ENCODE measurements at regions not wholly inside any gene's neighbourhood (a gene's known extent, or its start where the extent isn't known, plus 50 kb on each side); places are given as distances from the start of the nearest gene placed in this dataset.

DNA sequence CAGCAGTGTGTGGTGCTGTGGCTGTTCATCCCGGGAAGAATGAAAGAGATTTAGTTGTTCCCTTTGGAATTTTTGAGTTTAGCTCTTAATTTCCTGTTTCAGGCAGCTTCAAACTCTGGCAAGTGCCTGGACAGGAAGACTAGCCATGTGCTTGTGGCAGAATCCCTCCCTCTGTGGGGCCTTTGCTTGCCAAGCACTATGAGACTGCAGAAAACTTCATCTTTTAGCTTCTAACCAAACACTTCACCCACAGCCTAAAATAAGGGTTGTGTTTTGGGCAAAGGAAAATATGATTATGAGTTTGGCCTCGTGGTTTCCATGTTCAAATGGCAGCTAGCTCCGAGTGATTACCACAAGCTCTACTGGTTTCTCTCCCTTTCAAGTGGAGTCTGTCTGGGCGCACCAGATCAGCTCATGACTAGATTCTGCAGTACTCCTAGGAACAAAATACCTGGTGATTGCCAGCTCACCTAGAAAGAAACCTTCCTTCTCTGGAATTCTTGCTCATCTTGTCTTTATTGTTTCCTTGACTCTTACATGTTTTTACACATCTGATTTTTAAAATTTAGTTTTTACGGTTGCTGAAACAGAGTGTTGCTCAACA is 707.5 kb downstream of the SLITRK6 start:
- H3K9me2 ChIP-seq (replicated peaks; ENCODE audit: insufficient read depth, low read length), result no peaks in the 10 kb centered on the region
- peak overlapping the region; percentile 76; the same call in 1 of the 2 replicates for H2AFZ ChIP-seq (ENCODE audit: low read length)
- no peak overlapping the region for H3K9ac ChIP-seq (ENCODE audit: low read length)
- H3K4me3 ChIP-seq (ENCODE audit: low read length), result no peak overlapping the region
- no peak overlapping the region for H3K27ac ChIP-seq (ENCODE audit: low read length)
- no peaks in the 10 kb centered on the region for H3K4me1 ChIP-seq (ENCODE audit: low read length)
- H3K79me2 ChIP-seq (ENCODE audit: low read length), result no peaks in the 10 kb centered on the region
- no peaks in the 10 kb centered on the region for H3K36me3 ChIP-seq (ENCODE audit: insufficient read depth, low read length)
- H4K20me1 ChIP-seq (ENCODE audit: insufficient read depth, low read depth, low read length), result no peaks in the 10 kb centered on the region
- no peak overlapping the region for H3K4me2 ChIP-seq (ENCODE audit: low read depth, low read length, poor library complexity, severe bottlenecking)
- H3K9me3 ChIP-seq (ENCODE audit: low read length), result no peaks in the 10 kb centered on the region
- no peaks in the 10 kb centered on the region for H3K27me3 ChIP-seq (ENCODE audit: low read length)
- no peak for DNase-seq

DNA sequence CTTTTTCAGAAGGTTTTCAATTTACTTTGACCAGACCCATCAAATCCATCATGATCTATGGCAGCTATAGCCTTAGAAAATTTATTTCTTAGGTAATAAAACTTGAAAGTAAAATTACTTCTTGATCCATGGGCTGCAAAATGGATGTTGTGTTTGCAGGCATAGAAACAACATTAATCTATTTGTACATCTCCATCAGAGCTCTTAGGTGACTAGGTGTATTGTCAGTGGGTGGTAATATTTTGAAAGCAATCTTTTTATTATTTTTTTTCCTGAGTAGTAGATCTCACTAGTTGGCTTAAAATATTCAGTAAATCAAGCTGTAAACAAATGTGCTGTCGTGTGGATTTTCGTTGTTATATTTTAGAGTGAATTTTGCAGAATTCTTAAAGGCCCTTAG is 710.0 kb downstream of the SLITRK6 start:
- Histone ChIP-seq H3K4me2 (ENCODE audit: low read depth, low read length, poor library complexity, severe bottlenecking) (no peak overlapping the region), H3K79me2 (ENCODE audit: low read length) (no peaks in the 10 kb centered on the region), H3K27me3 (ENCODE audit: low read length) (no peaks in the 10 kb centered on the region), H3K9ac (ENCODE audit: low read length) (no peak overlapping the region), H2AFZ (ENCODE audit: low read length) (no peak overlapping the region), H3K9me2 (replicated peaks; ENCODE audit: insufficient read depth, low read length) (no peaks in the 10 kb centered on the region), H3K36me3 (ENCODE audit: insufficient read depth, low read length) (no peaks in the 10 kb centered on the region), H3K9me3 (ENCODE audit: low read length) (no peaks in the 10 kb centered on the region), H4K20me1 (ENCODE audit: insufficient read depth, low read depth, low read length) (no peaks in the 10 kb centered on the region), H3K27ac (ENCODE audit: low read length) (no peak overlapping the region), H3K4me3 (ENCODE audit: low read length) (no peak overlapping the region), H3K4me1 (ENCODE audit: low read length) (no peaks in the 10 kb centered on the region)
- no peak for DNase-seq

DNA sequence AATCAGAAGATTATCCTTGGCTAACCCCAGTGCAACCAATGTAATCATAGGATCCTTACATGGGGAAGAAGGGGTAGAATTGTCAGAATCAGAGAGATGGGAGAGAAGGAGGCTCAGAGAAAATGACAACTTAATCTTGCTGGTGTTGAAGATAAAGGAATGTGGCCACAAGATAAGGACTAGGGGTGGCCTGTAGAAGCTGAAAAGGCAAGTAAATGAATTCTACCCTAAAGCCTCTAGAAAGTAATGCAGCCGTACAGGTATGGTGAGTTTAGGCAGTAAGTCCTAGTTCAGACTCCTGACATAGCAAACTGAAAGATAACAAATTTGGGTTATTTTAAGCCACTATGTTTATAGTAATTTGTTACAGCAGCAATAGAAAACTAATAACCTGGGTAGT is 718.5 kb downstream of the SLITRK6 start:
- H2AFZ ChIP-seq (ENCODE audit: low read length), result peak overlapping the region; percentile 47
- no peak overlapping the region for H3K27ac ChIP-seq (ENCODE audit: low read length)
- no peak overlapping the region for H3K4me2 ChIP-seq (ENCODE audit: low read depth, low read length, poor library complexity, severe bottlenecking)
- H4K20me1 ChIP-seq (ENCODE audit: insufficient read depth, low read depth, low read length), result no peaks in the 10 kb centered on the region
- no peak overlapping the region for H3K4me3 ChIP-seq (ENCODE audit: low read length)
- H3K27me3 ChIP-seq (ENCODE audit: low read length), result no peaks in the 10 kb centered on the region
- no peak overlapping the region for H3K9ac ChIP-seq (ENCODE audit: low read length)
- H3K9me2 ChIP-seq (replicated peaks; ENCODE audit: insufficient read depth, low read length), result no peaks in the 10 kb centered on the region
- H3K4me1 ChIP-seq (ENCODE audit: low read length), result peaks cover 7% of the 10 kb centered on the region; the same call in 1 of the 2 replicates
- no peaks in the 10 kb centered on the region for H3K36me3 ChIP-seq (ENCODE audit: insufficient read depth, low read length)
- no peaks in the 10 kb centered on the region for H3K9me3 ChIP-seq (ENCODE audit: low read length)
- no peak for DNase-seq
- H3K79me2 ChIP-seq (ENCODE audit: low read length), result no peaks in the 10 kb centered on the region

DNA sequence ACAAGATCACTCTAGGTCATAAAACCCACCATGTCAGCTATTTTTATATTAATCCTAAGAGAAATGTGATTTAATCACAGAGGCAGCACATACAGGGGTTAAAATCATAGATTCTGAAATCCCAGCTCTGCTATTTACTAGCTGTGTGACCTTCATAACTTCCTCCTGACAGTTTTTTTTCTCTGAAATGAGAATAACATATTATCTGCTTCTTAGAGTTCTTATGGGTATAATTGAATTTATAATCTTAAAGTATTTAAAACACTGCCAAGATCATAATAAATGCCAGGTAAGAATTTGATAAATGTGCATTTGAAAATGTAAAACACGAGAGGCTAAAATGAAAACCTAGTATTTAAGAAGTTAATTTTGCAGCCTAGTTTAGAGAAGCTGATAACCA is 722.9 kb downstream of the SLITRK6 start:
- DNase-seq, result no peak
- Histone ChIP-seq H3K9ac (ENCODE audit: low read length) (no peak overlapping the region), H4K20me1 (ENCODE audit: insufficient read depth, low read depth, low read length) (no peaks in the 10 kb centered on the region), H3K9me2 (replicated peaks; ENCODE audit: insufficient read depth, low read length) (no peaks in the 10 kb centered on the region), H3K4me2 (ENCODE audit: low read depth, low read length, poor library complexity, severe bottlenecking) (peak overlapping the region; percentile 23), H3K79me2 (ENCODE audit: low read length) (no peaks in the 10 kb centered on the region), H3K4me3 (ENCODE audit: low read length) (no peak overlapping the region), H3K27me3 (ENCODE audit: low read length) (no peaks in the 10 kb centered on the region), H3K27ac (ENCODE audit: low read length) (no peak overlapping the region), H2AFZ (ENCODE audit: low read length) (peak overlapping the region; percentile 91), H3K9me3 (ENCODE audit: low read length) (no peaks in the 10 kb centered on the region), H3K36me3 (ENCODE audit: insufficient read depth, low read length) (no peaks in the 10 kb centered on the region), H3K4me1 (ENCODE audit: low read length) (peaks cover 10% of the 10 kb centered on the region; the same call in 1 of the 2 replicates)

DNA sequence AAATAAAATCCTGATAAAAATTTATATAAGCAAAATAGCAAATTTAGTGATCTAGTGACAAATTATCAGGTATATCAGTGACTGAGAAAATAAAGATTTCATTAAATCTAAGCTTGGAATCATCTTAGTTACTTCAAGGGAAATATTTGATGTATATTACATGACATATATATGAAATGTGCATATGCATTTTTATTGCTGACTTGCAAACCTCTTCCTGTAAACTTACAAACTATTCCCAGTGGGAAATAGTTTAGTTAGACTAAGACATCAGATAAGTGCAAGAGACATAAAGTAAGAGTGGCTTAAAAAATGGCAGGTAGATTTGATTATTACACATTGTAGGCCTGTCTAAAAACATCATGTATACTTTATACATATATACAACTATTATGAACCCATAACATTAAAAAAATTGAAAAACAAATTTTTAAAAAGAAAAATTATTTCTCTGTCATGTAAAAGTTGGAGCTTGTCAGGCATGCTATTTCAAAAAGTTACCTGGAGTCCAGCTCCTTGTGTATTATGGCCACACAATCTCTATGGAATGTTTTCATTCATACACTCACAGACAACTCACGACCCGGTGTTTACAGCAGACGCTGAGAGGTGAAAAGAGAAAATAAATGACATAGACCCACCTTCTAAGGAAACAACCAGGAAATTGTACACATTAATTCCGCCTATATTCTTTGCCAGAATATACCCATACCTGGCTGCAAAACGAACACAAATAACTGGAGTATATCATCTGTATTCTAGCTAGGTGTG is 724.5 kb downstream of the SLITRK6 start:
- Histone ChIP-seq H3K9me2 (replicated peaks; ENCODE audit: insufficient read depth, low read length) (no peaks in the 10 kb centered on the region), H4K20me1 (ENCODE audit: insufficient read depth, low read depth, low read length) (no peaks in the 10 kb centered on the region), H3K9ac (ENCODE audit: low read length) (no peak overlapping the region), H2AFZ (ENCODE audit: low read length) (peak overlapping the region; percentile 85), H3K4me1 (ENCODE audit: low read length) (peaks cover 10% of the 10 kb centered on the region; the same call in 1 of the 2 replicates), H3K9me3 (ENCODE audit: low read length) (no peaks in the 10 kb centered on the region), H3K27me3 (ENCODE audit: low read length) (no peaks in the 10 kb centered on the region), H3K36me3 (ENCODE audit: insufficient read depth, low read length) (no peaks in the 10 kb centered on the region), H3K4me2 (ENCODE audit: low read depth, low read length, poor library complexity, severe bottlenecking) (no peak overlapping the region), H3K79me2 (ENCODE audit: low read length) (no peaks in the 10 kb centered on the region), H3K4me3 (ENCODE audit: low read length) (no peak overlapping the region), H3K27ac (ENCODE audit: low read length) (no peak overlapping the region)
- DNase-seq, result no peak

DNA sequence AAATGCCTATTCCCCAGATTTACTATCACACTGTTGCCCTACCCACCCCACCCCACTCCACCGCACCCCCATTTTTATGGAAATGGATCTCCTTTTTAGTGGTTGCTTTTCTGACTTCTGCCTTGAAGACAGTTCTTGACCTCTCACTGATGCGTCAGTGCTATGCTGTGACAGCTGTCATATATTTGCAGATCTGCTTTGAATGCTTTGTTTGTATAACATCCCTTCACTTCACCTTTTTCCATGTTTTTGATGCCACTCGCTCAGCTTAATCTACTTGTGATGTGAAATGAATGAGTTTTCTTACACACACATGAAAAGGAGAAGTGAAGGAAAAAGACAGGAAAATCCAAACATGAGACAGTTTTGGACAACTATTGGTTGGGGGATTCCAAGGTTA is 731.0 kb downstream of the SLITRK6 start:
- no peak overlapping the region for H3K4me3 ChIP-seq (ENCODE audit: low read length)
- H3K4me1 ChIP-seq (ENCODE audit: low read length), result no peaks in the 10 kb centered on the region
- H3K79me2 ChIP-seq (ENCODE audit: low read length), result no peaks in the 10 kb centered on the region
- H3K27me3 ChIP-seq (ENCODE audit: low read length), result no peaks in the 10 kb centered on the region
- no peak for DNase-seq
- no peaks in the 10 kb centered on the region for H3K9me2 ChIP-seq (replicated peaks; ENCODE audit: insufficient read depth, low read length)
- no peak overlapping the region for H3K9ac ChIP-seq (ENCODE audit: low read length)
- no peak overlapping the region for H3K27ac ChIP-seq (ENCODE audit: low read length)
- H3K9me3 ChIP-seq (ENCODE audit: low read length), result no peaks in the 10 kb centered on the region
- no peaks in the 10 kb centered on the region for H4K20me1 ChIP-seq (ENCODE audit: insufficient read depth, low read depth, low read length)
- no peak overlapping the region for H3K4me2 ChIP-seq (ENCODE audit: low read depth, low read length, poor library complexity, severe bottlenecking)
- H2AFZ ChIP-seq (ENCODE audit: low read length), result no peak overlapping the region
- no peaks in the 10 kb centered on the region for H3K36me3 ChIP-seq (ENCODE audit: insufficient read depth, low read length)

DNA sequence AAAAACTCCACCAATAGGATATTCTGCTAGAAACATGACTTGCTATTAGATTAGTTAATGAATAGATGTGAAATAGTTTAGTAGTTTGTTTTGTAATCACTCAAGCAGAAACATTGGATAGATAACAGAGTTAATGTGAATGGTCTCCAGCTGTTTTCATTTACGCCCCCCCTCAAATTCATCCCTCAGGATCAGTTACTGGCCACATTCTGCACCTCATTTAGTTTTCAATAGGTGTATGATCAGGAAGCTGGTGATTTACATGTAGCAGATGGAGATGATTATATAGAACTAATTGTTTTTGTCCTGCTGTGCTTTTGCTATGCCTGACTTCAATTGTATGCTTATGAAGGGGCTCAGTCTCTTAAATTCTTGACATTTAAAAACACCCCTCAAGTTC is 759.0 kb downstream of the SLITRK6 start:
- H3K9ac ChIP-seq (ENCODE audit: low read length), result no peak overlapping the region
- H3K4me2 ChIP-seq (ENCODE audit: low read depth, low read length, poor library complexity, severe bottlenecking), result no peak overlapping the region
- H3K4me3 ChIP-seq (ENCODE audit: low read length), result no peak overlapping the region
- H4K20me1 ChIP-seq (ENCODE audit: insufficient read depth, low read depth, low read length), result no peaks in the 10 kb centered on the region
- no peak for DNase-seq
- no peaks in the 10 kb centered on the region for H3K9me3 ChIP-seq (ENCODE audit: low read length)
- H2AFZ ChIP-seq (ENCODE audit: low read length), result no peak overlapping the region
- H3K27ac ChIP-seq (ENCODE audit: low read length), result no peak overlapping the region
- H3K79me2 ChIP-seq (ENCODE audit: low read length), result no peaks in the 10 kb centered on the region
- no peaks in the 10 kb centered on the region for H3K9me2 ChIP-seq (replicated peaks; ENCODE audit: insufficient read depth, low read length)
- no peaks in the 10 kb centered on the region for H3K27me3 ChIP-seq (ENCODE audit: low read length)
- H3K36me3 ChIP-seq (ENCODE audit: insufficient read depth, low read length), result no peaks in the 10 kb centered on the region
- H3K4me1 ChIP-seq (ENCODE audit: low read length), result peaks cover 9% of the 10 kb centered on the region

DNA sequence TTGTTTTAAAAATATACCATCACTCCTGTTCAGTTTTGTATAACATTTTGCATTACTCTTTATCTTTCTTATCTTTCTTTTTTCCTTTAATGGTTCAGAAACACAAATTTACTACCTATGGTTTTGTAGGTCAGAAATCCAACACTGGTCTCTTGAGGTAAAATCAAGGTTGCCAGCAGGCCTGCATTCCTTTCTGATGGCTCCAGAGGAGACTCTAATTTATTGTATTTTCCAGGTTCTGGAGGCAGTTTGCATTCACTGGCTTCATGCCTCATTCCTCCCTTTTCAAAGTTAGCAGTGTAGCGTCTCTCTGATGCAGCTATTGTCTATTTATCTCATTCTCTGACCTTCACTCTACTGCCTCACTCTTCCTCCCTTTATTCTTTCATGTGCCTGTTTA is 767.4 kb downstream of the SLITRK6 start:
- no peak for DNase-seq
- no peak overlapping the region for H3K4me2 ChIP-seq (ENCODE audit: low read depth, low read length, poor library complexity, severe bottlenecking)

More for the DNA sequence above, 767.4 kb downstream of the SLITRK6 start:
- Histone ChIP-seq H3K4me3 (ENCODE audit: low read length) (no peak overlapping the region), H3K9ac (ENCODE audit: low read length) (no peak overlapping the region), H3K9me2 (replicated peaks; ENCODE audit: insufficient read depth, low read length) (no peaks in the 10 kb centered on the region), H3K27me3 (ENCODE audit: low read length) (no peaks in the 10 kb centered on the region), H3K27ac (ENCODE audit: low read length) (no peak overlapping the region), H4K20me1 (ENCODE audit: insufficient read depth, low read depth, low read length) (no peaks in the 10 kb centered on the region), H3K36me3 (ENCODE audit: insufficient read depth, low read length) (no peaks in the 10 kb centered on the region; the same call in 1 of the 2 replicates), H2AFZ (ENCODE audit: low read length) (peak overlapping the region; percentile 85), H3K79me2 (ENCODE audit: low read length) (no peaks in the 10 kb centered on the region), H3K4me1 (ENCODE audit: low read length) (peaks cover 6% of the 10 kb centered on the region), H3K9me3 (ENCODE audit: low read length) (peaks cover 9% of the 10 kb centered on the region)
